HG02884 (cell line): ENCODE measurements at regions not wholly inside any gene's neighbourhood (a gene's known extent, or its start where the extent isn't known, plus 50 kb on each side); places are given as distances from the start of the nearest gene placed in this dataset.
"Not testable (repeated sequence)": the region's sequence is repeated elsewhere in the genome, so short reads cannot be mapped to it uniquely, and the experiment has no call there.

Source experiments
- ATAC-seq: cut with Tn5 transposase; IDR thresholded peaks from one replicate; pipeline ENCODE4 v1.9.1; 2021; ENCODE audit warnings: mild to moderate bottlenecking, moderate library complexity; ENCODE audit not compliant: unreplicated experiment

DNA sequence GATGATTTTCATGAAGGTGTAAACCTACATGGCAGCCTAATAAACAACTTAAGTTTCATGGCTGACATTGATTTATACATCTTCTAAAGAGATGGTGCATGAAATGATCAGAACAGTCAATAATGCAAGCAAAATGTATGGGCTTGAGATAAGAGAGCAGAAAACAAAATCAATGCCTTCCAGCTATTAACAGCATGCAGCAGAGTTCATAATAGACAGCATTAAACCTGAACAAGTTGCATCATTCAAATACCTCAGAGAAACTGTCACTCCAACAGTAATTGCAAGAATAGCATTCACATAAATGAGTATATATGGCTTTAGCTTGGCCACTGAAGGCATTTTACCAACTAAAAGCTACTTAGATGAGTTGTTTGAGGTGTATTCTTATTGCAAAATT lies 319.6 kb upstream of the ARID1B start:
- no peak for ATAC-seq

DNA sequence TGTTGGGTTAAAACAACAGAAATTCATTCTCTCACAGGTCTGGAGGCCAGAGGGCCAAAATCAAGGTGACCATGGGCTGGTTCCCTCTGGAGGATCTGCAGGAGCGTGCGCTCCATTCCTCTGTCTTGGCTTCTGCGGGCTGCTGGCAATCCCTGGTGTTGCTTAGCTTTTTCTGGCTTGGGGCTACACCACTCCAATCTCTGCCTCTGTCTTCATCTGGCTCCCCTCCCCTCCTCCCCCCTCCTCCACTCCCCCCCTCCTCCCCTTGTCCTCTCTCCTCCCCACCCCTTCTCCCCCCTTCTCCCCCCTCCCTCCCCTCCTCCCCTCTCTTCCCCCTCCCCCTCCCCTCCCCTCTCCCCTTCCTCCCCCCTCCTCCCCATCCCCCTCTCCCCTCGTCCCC lies 321.3 kb upstream of the ARID1B start:
- no peak for ATAC-seq

DNA sequence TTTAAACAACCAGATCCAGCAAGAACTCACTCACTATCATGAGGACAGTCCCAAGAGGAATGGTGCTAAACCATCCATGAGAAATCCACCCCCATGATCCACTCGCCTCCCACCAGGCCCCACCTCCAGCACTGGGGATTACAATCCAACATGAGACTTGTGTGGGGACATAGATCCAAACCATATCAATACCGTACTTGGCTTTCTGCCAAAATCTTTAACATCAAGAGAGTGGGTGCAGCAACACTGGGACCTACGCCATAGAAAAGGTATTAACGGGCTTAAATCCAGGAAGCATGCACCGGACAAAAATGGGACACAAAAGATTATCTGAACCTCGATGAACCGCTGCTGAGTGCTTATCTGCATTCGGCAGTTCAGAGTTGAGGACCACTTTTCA lies 322.3 kb upstream of the ARID1B start:
- no peak for ATAC-seq

DNA sequence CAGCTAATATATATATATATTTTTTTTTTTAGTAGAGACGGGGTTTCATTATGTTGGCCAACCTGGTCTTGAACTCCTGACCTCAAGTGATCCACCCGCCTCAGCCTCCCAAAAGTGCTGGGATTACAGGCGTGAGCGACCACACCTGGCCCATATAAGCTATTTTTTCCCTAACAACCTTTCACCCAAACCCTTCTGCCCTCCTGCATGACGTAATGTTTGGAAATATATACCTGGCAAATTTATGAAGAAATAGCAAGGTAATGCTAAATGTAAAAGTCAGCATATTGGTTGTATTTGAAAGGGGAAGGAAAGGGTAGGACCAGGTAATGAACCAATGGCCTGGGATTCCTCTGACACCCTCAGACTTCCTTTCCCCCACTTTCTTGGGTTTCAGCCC lies 325.5 kb upstream of the ARID1B start:
- no peak for ATAC-seq

DNA sequence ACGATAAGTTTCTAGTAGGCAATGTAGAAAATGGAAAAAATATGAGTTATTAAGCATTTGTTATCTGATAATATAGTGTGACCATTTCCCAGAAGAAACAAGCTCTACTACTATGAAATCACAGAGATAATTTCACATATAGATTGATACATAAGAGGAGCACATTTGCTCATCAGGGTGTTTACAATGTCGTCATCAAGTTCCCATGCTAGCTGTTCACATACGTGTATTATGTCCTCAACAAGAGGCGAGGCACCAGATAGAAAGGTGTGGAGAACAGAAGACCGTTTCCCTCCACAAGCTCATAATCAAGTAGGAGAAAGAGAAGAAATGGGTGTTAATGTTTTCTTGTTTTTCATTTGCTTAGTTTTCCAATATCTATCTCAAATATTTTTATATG lies 326.1 kb upstream of the ARID1B start:
- no peak for ATAC-seq

DNA sequence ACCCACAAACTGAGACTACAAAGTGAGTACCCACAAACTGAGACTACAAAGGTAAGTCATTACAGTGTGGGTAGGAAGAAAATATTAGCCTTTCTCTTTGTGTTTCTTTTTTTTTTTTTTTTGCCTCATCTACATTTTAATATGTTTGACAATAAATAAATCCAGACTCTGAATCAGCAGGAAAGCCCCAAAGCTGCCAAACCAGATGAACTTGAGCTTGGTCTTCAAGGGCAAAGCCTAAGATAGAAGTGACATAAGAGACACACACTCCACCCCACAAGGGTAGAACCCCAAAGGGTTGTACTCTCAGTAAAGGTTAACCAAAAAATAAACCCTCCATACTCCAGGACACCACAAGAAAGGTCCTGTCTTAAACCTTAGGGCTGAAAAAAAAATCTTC lies 326.8 kb upstream of the ARID1B start:
- no peak for ATAC-seq

DNA sequence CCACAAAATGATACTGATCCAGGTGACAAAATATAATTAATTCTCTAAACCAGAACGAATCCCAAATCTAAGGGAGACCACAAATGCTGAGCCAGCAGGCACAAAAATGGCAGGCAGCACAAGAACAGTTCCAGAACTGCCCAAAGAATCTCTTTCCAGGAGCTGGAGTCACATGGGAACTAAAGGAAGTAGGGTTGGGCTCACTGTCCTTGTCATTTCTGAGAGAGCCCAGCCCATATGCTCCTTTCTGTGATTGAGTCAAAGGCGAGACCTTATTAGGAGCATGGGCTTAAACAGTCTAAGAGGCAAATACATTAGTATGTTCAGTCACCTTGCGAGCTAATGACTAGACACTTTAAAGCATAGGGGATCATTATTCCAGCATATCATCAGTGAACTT lies 327.6 kb upstream of the ARID1B start:
- no peak for ATAC-seq

DNA sequence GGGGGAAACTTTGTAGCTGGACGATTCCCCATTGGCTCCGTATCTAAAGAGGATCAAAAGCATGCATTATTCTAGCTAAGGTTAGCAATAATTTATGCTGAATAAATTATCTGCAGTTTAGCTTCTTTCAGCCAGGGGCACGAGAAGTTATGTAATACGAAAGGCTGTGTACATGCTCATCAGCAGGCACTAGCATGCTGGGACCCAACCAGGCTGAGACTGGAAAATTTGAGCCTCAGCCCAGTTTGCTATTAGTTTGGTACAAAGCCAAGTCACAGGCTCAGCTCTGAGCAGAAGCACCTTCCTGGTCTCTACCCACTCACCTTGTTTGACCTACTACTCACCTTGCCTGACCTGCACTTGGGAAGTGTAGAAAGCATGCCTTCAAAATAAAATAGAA lies 328.1 kb upstream of the ARID1B start:
- no peak for ATAC-seq

DNA sequence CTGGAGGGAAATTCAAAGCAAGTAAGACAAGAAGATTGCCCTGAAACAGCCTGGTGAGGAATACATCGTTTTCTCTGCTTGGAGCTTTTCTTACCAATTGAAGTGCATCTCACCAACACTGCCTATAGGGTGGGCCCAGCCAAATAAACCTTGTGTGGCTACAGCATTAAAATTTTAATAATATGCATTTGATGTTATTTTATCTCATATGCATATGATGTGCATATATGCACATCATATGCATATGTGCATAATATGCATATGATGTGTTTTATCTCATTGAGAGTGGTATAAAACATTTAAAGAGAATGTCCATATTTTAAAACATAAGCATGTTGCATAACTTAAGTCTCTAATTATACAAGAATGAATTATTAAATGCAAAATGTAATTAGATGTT lies 328.6 kb upstream of the ARID1B start:
- no peak for ATAC-seq

DNA sequence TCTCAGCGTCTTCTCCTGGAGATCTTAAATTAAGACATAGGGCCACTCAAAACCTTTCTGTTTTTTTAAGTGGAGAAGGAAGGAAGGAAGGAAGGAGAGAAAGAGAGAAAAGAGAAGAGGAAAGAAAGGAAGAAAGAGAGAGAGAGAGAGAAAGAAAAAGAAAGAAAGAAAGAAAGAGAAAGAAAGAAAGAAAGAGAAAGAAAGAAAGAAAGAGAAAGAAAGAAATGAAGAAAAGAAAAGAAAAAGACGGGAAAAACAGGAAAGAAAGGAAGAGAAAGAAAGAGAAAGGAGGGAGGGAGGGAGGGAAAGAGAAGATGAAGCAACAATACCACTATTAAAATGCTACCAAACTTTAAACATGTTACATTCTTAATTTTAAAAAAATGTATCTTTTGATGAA lies 336.5 kb upstream of the ARID1B start:
- no peak for ATAC-seq

DNA sequence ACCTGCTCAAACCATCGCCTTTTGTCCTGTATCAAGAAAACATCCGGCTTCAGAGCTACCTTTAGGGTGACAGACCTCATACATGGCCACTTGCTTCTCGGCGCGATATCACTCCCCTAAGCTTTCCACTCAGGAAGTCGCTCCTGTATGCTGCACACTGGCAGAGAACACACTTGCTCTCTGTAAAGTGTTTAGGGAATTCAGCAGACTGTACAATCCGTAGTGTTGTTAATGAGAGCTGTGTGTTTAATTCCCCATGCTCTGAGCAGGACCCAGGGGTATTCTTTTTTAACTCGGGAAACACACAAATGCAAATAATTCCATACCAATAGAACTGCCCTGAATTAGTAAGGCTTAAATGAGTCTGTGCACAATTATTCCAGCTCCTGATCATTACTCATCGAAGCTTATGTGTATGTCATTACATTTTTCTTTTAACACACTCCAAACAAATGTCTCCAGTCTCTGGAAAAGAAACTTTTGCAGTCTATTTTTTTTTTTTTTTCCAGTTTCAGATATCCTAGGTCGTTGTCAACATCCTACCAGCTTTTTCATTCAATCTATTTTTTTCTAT lies 338.7 kb upstream of the ARID1B start:
- no peak for ATAC-seq

DNA sequence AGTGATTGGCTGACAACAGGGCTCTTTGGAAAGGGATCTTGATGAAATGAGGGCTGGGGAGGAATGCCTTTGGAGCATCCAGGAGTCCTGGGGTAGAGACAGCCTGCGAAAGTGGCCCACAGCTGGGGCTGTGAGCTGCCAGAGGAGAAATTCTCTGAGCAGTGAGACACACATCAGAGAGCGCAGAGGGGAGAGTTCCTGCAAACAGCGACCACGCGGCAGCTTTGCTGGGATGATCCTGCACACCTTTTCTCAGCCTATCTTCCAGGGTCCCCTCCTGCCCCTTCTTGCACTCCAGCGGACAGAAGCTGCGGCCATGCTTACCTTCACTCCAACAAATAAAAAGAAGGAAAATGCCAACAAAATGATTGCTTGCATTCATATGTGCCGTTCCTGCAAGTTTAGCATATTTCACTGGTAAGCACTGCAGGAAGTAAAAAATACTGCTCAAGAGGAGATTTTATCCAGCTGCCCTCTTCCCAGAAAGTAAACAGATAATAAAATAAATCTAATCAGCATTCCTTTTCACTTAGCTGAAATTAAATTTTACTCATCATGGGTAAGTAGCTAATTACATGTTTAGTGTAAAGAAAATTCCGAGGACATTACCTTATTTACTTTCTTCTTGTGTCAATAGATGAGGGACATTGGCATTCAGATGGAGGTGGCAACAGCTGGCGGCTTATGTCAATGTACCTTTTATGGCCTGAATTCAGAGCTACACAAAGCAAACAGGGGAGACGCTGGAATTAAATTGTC lies 339.9 kb upstream of the ARID1B start:
- ATAC-seq = no peak

DNA sequence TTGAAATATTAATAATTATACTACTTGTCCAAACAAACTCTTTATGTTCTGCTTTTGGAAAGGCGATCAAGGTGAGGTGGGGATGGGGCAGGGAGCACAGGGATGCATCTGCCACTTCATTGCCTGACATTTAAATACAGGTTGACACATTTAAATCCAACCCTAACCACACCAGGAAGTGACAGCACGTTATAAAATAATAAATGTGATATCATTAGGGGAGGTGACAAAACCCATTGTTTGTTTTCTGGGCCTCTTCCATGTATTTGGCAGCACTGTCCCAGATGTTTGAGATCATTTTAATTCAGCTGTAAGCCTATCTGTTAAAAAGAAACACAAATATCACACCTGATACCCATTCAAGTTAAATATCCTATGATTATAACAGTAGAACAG lies 342.4 kb upstream of the ARID1B start:
- ATAC-seq = no peak

DNA sequence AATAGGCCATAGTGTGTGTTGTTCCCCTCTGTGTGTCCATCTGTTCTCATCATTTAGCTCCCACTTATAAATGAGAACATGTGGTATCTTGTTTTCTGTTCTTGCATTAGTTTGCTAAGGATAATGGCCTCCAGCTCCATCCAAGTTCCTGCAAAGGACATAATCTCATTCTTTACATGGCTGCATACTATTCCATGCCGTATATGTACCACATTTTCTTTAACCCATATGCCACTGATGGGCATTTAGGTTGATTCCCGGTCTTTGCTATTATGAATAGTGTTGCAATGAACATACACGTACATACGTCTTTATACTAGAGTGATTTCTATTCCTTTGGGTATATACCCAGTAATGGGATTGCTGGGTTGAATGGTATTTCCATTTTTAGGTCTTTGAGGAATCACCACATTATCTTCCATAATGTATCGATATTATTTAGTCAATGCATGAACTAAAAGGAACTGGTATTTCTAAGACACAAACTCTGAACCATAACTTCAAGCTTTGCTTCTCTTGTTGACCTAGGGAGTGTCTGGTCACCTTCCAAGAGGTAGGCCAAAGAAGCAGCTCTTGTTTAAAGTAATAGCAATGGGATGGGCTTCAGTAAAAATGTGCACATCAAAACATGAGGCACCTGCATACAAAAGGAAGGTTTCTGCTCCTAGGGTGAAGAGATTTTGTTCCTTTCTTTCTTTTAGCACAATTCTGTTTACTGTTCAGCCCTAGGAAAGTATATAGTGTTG lies 343.0 kb upstream of the ARID1B start:
- ATAC-seq = no peak

DNA sequence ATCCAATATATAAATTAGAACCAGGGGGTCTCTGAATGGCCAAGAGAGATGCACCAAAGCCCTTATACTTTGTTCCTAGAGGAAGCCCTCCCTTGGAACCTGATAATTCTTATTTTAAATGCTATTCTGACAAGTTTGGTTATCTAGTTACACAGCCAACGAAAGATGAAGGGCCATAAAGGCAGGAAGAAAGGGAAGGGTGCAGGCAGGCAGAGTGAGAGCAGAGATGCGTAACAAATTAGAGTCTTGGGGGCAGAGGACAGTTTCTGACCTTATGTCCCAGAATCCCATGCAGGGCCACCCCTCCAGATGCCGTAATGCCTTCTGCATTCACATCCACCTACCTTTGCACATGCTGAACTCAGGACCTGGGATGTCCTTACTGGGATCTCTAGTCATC lies 344.6 kb upstream of the ARID1B start:
- ATAC-seq = no peak

DNA sequence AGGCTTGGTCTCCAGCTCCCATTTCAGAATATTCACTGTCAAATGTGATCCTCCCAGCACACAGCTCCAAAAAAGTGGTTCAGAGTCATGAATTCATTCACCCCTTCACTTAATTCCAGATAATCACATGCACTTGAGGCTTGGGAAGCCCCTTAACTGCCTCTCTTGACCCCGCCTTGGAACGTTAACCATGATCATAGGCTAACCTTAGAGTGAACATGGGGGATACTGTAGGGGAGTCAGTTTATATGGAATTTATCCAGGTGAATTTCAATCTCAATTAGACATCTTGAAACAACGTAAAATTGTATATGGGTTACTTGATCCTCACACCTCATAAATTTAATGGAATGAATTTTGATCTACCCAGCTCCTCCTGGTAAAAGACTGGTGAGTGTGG lies 346.8 kb upstream of the ARID1B start:
- ATAC-seq = no peak

DNA sequence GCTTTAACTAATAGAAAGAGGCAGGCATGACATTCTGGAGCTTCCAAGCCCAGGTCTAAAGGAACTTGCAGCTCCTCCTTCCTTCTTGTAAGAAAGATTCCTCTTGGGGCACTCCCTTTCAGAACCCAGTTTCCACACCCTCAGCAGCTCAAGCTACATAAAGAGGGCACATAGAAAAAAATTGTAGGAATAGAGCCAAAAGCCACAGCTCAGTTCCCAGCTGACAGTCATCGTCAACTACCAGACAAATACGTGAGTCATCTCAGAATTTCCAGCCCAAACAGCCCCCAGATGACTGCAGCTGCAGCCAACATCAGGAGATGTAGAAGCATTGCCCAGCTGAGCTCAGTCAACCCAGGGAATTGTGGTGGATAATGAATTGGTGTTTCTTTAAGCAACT lies 349.8 kb upstream of the ARID1B start:
- ATAC-seq = no peak

DNA sequence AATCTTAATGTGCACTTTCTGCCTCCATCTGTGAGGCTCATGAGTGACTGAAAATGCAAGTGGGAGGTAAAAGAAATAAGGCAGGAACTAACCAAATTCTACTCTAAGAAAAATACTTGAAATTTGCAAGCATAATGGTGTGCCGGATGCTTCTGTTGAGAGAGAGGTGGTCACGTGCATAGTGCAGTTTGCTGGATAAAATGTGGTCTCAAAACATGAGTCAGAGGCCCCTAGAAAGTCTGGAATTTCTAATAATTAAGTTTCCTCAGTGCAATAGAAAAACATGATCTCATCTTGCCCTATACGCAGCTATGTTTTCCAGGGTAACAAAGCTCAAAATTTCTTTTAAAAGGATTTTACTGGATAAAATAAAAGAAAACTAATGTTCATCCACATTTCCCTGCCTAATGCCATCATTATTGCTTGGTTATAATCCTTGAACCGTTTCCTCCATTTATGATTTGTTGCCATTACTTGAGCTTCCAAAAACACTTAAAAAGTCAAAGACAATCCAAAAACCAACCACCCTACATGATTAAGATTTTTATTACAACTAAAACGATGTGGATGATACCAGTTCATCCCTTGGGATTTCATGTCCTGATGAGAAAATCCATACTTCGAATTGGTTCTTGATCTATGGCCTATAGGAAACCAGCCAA lies 351.7 kb upstream of the ARID1B start:
- ATAC-seq = no peak

DNA sequence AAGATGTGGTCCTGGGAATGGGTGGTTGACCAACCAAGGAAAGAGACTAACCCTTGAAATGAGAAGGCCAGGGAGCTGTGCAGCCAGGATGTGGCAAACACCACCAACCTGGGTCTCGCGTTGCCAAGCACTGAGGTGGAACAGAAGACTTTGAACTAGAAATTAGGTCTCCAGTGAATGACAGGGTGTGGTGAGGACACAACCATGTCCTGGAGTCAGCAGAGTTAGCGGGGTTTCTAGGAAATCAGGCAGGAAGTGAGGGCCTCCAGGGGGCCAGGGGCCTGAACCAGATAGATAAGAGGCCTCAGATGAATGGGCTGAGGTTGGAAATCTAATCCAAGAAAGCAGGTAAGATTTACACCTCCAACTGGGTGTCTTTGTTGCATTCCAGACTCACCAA lies 353.3 kb upstream of the ARID1B start:
- no peak for ATAC-seq

DNA sequence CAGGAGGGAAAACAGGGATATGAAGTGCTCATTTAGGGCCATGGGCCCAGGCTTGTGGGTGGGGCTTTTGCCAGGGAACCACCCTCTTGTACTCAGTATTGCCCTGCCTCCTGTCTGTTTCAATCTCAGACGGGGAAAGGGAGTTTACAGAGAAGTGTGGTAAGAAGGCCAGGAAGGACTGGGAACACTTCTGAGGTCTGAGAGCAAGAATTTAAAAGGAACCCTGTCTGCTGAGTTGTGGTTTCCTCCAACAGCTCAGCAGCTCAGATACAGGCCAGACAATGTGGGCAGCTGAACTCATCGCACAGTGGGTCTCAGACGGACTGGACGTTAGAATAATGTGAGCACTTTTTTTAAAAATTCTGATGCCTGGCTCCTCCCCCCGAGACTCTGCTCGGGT lies 354.1 kb upstream of the ARID1B start:
- no peak for ATAC-seq

DNA sequence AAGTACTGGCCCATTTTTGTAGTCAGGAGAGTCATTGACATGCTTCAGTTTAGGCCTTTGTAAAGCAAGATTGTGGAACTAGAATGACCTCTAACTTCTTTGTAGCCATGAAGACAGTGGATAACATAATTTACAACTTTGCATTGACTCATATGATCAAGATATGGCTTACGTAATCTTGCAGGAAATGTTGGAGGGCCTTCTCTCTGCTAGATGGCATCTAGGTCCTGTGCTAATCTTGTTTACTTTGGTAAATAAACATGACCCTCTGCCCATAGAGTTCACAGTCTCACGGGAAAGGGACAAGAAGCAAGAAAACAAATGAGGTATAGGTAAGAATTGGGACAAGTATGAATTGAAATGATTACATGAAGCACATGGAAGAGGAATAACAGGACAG lies 355.2 kb upstream of the ARID1B start:
- ATAC-seq = no peak

DNA sequence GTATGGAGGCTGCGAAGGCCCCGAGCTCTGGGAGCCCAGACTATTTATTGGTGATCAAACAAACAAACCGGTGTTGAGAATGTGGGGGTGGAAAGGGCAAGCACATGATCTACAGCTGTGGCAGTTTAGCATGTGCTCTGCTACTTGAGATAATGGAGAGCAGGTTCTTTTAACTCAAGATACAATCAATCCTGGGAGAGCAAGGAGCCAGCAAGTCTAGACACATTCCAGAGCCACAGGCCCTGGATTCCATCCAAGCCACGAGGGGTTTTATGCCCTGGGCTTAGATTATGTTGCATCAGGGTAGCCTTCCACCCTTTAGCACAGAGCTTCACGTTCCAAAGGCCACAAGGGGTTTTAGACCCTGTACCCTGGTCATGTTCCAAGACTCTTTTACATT lies 355.9 kb upstream of the ARID1B start:
- ATAC-seq = not testable (repeated sequence)
